KOPT-K1 (cell line): ENCODE measurements at regions not wholly inside any gene's neighbourhood (a gene's known extent, or its start where the extent isn't known, plus 50 kb on each side); places are given as distances from the start of the nearest gene placed in this dataset.

Experiments
- H3K27ac ChIP-seq: fragments of 200-600 bp; sonication (generic); 2 replicates; pipeline ENCODE4 v1.5.1; 2016; ENCODE audit warnings: antibody characterized with exemption, mild to moderate bottlenecking, low read depth, low read length; ENCODE audit not compliant: poor library complexity, severe bottlenecking
- H3K36me3 ChIP-seq: fragments of 200-600 bp; sonication (generic); 2 replicates; pipeline ENCODE4 v1.5.1; 2017; ENCODE audit warnings: antibody characterized with exemption, mild to moderate bottlenecking, low read length, moderate library complexity; ENCODE audit not compliant: insufficient read depth
- H3K9me3 ChIP-seq: fragments of 200-600 bp; sonication (generic); 2 replicates; pipeline ENCODE4 v1.5.1; 2017; ENCODE audit warnings: antibody characterized with exemption, low read length, mild to moderate bottlenecking; ENCODE audit not compliant: insufficient read depth, poor library complexity, severe bottlenecking

GRCh38 chr2:145836986-145837385 lies 1317.1 kb upstream of the ZEB2 start:
- Histone ChIP-seq H3K36me3 (no peaks in the 10 kb centered on the region), H3K9me3 (no peaks in the 10 kb centered on the region), H3K27ac (no peak overlapping the region)

- H3K27ac ChIP-seq, result no peak overlapping the region
- H3K9me3 ChIP-seq, result no peaks in the 10 kb centered on the region
- no peaks in the 10 kb centered on the region for H3K36me3 ChIP-seq
Measured at GRCh38 chr2:145835665-145836064, 1315.7 kb upstream of the ZEB2 start.

- no peak overlapping the region for H3K27ac ChIP-seq
- no peaks in the 10 kb centered on the region for H3K9me3 ChIP-seq
- H3K36me3 ChIP-seq, result no peaks in the 10 kb centered on the region
Measured at GRCh38 chr2:145832681-145833080, 1312.8 kb upstream of the ZEB2 start.

- Histone ChIP-seq H3K36me3 (no peaks in the 10 kb centered on the region), H3K27ac (no peak overlapping the region), H3K9me3 (no peaks in the 10 kb centered on the region)
Measured at GRCh38 chr2:145829931-145830330, 1310.0 kb upstream of the ZEB2 start.

GRCh38 chr2:145827235-145827634 lies 1307.3 kb upstream of the ZEB2 start:
- H3K27ac ChIP-seq, result no peak overlapping the region
- H3K36me3 ChIP-seq, result no peaks in the 10 kb centered on the region
- H3K9me3 ChIP-seq, result no peaks in the 10 kb centered on the region

GRCh38 chr2:145824384-145824783 lies 1304.5 kb upstream of the ZEB2 start:
- no peaks in the 10 kb centered on the region for H3K36me3 ChIP-seq
- H3K27ac ChIP-seq, result no peak overlapping the region
- no peaks in the 10 kb centered on the region for H3K9me3 ChIP-seq

- no peak overlapping the region for H3K27ac ChIP-seq
- H3K36me3 ChIP-seq, result no peaks in the 10 kb centered on the region
- H3K9me3 ChIP-seq, result no peaks in the 10 kb centered on the region
Measured at GRCh38 chr2:145822892-145823534, 1303.1 kb upstream of the ZEB2 start.

GRCh38 chr2:145820651-145821050 lies 1300.7 kb upstream of the ZEB2 start:
- H3K9me3 ChIP-seq, result no peaks in the 10 kb centered on the region
- no peaks in the 10 kb centered on the region for H3K36me3 ChIP-seq
- H3K27ac ChIP-seq, result no peak overlapping the region

GRCh38 chr2:145818890-145819504 lies 1299.1 kb upstream of the ZEB2 start:
- Histone ChIP-seq H3K27ac (no peak overlapping the region), H3K36me3 (no peaks in the 10 kb centered on the region), H3K9me3 (no peaks in the 10 kb centered on the region)

GRCh38 chr2:145815933-145816332 lies 1296.0 kb upstream of the ZEB2 start:
- Histone ChIP-seq H3K9me3 (no peaks in the 10 kb centered on the region), H3K36me3 (no peaks in the 10 kb centered on the region), H3K27ac (no peak overlapping the region)

- no peaks in the 10 kb centered on the region for H3K36me3 ChIP-seq
- no peaks in the 10 kb centered on the region for H3K9me3 ChIP-seq
- no peak overlapping the region for H3K27ac ChIP-seq
Measured at GRCh38 chr2:145813481-145813880, 1293.6 kb upstream of the ZEB2 start.

- H3K27ac ChIP-seq, result no peak overlapping the region
- no peaks in the 10 kb centered on the region for H3K36me3 ChIP-seq
- no peaks in the 10 kb centered on the region for H3K9me3 ChIP-seq
Measured at GRCh38 chr2:145812165-145812554, 1292.2 kb upstream of the ZEB2 start.

GRCh38 chr2:145811276-145812164 lies 1291.6 kb upstream of the ZEB2 start:
- Histone ChIP-seq H3K9me3 (no peaks in the 10 kb centered on the region), H3K27ac (no peak overlapping the region)

GRCh38 chr2:145807968-145808367 lies 1288.0 kb upstream of the ZEB2 start:
- Histone ChIP-seq H3K36me3 (no peaks in the 10 kb centered on the region), H3K9me3 (no peaks in the 10 kb centered on the region), H3K27ac (no peak overlapping the region)

More at GRCh38 chr2:145811276-145812164, 1291.6 kb upstream of the ZEB2 start:
- H3K36me3 ChIP-seq, result no peaks in the 10 kb centered on the region

GRCh38 chr2:145807554-145807953 lies 1287.6 kb upstream of the ZEB2 start:
- H3K27ac ChIP-seq, result no peak overlapping the region
- H3K9me3 ChIP-seq, result no peaks in the 10 kb centered on the region
- H3K36me3 ChIP-seq, result no peaks in the 10 kb centered on the region
